ENCODE measurements at regions not wholly inside any gene's neighbourhood (a gene's known extent, or its start where the extent isn't known, plus 50 kb on each side); places are given as distances from the start of the nearest gene placed in this dataset.

GRCh38 chr3:64943866-64944265 lies 256.1 kb upstream of the ADAMTS9 start:
- no peak overlapping the region for H2AFZ ChIP-seq (ENCODE audit: control insufficient read depth, low read depth, low read length)
- no peaks in the 10 kb centered on the region for H3K27me3 ChIP-seq (replicated peaks in 1 of 2; ENCODE audit: control insufficient read depth in 2 of 2, insufficient read depth in 2 of 2, low read length in 1 of 2)
- no peaks in the 10 kb centered on the region for H3K9me3 ChIP-seq (replicated peaks; ENCODE audit: control insufficient read depth, insufficient read depth, low read length)
- intact Hi-C loops (cut with micrococcal nuclease; ENCODE audit: unreplicated experiment) (no loop called here), in situ Hi-C loops (cut with MboI) (no loop called here)
- H3K36me3 ChIP-seq (ENCODE audit: control insufficient read depth in 2 of 2, insufficient read depth in 2 of 2, low read length in 1 of 2) = no peaks in the 10 kb centered on the region
- ChIA-PET POLR2A (no interaction called here), RAD21 (ENCODE audit: unreplicated experiment) (no interaction called here), SMC1A (ENCODE audit: uncharacterized antibody, unreplicated experiment) (no interaction called here), CTCF (no interaction called here)
- no peaks in the 10 kb centered on the region for H3K4me1 ChIP-seq (ENCODE audit: control insufficient read depth, insufficient read depth, low read length)
- 20% methylated on average over 4 of the region's 4 CpGs for WGBS (ENCODE audit: insufficient coverage, insufficient replicate concordance, low lambda C conversion rate, missing lambda C conversion rate)
- H3K4me3 ChIP-seq = no peak overlapping the region
- H3K4me2 ChIP-seq (ENCODE audit: control insufficient read depth, insufficient read depth) = no peak overlapping the region
- H3K27ac ChIP-seq (ENCODE audit: control insufficient read depth, insufficient read depth) = no peak overlapping the region
- FAIRE-seq = no peak
- ATAC-seq = no peak
- H4K20me1 ChIP-seq (ENCODE audit: control insufficient read depth, insufficient read depth) = no peaks in the 10 kb centered on the region
- no peak for TF ChIP-seq SMAD1 (IDR thresholded peaks at IDR 0.05; ENCODE audit: low read depth, partially characterized antibody)
- TF ChIP-seq GABPA (IDR thresholded peaks at IDR 0.05; ENCODE audit: low read depth) = no peak
- TF ChIP-seq, protein P1, sequence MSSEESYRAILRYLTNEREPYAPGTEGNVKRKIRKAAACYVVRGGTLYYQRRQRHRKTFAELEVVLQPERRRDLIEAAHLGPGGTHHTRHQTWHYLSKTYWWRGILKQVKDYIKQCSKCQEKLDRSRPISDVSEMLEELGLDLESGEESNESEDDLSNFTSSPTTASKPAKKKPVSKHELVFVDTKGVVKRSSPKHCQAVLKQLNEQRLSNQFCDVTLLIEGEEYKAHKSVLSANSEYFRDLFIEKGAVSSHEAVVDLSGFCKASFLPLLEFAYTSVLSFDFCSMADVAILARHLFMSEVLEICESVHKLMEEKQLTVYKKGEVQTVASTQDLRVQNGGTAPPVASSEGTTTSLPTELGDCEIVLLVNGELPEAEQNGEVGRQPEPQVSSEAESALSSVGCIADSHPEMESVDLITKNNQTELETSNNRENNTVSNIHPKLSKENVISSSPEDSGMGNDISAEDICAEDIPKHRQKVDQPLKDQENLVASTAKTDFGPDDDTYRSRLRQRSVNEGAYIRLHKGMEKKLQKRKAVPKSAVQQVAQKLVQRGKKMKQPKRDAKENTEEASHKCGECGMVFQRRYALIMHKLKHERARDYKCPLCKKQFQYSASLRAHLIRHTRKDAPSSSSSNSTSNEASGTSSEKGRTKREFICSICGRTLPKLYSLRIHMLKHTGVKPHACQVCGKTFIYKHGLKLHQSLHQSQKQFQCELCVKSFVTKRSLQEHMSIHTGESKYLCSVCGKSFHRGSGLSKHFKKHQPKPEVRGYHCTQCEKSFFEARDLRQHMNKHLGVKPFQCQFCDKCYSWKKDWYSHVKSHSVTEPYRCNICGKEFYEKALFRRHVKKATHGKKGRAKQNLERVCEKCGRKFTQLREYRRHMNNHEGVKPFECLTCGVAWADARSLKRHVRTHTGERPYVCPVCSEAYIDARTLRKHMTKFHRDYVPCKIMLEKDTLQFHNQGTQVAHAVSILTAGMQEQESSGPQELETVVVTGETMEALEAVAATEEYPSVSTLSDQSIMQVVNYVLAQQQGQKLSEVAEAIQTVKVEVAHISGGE (CRISPR knock-in tag; IDR thresholded peaks at IDR 0.05) = no peak
- TF ChIP-seq ZNF384 (IDR thresholded peaks at IDR 0.05; ENCODE audit: borderline replicate concordance, low read depth, low read length) = no peak
- no peak for TF ChIP-seq CHD2 (IDR thresholded peaks at IDR 0.05; ENCODE audit: borderline replicate concordance, low read depth, low read length)
- TF ChIP-seq PAX5 (IDR thresholded peaks at IDR 0.05; ENCODE audit: borderline replicate concordance, low read depth, low read length) = no peak
- TF ChIP-seq, protein P2, sequence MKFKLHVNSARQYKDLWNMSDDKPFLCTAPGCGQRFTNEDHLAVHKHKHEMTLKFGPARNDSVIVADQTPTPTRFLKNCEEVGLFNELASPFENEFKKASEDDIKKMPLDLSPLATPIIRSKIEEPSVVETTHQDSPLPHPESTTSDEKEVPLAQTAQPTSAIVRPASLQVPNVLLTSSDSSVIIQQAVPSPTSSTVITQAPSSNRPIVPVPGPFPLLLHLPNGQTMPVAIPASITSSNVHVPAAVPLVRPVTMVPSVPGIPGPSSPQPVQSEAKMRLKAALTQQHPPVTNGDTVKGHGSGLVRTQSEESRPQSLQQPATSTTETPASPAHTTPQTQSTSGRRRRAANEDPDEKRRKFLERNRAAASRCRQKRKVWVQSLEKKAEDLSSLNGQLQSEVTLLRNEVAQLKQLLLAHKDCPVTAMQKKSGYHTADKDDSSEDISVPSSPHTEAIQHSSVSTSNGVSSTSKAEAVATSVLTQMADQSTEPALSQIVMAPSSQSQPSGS (IDR thresholded peaks at IDR 0.05; ENCODE audit: low read length) = no peak
- TF ChIP-seq NR2C2 (IDR thresholded peaks at IDR 0.05; ENCODE audit: borderline replicate concordance, control insufficient read depth, insufficient read length, low read depth) = no peak
- no peak for TF ChIP-seq RCOR1 (conservative IDR thresholded peaks at IDR 0.05; ENCODE audit: low read depth, low read length)
- no peaks in the 10 kb centered on the region for H3K79me2 ChIP-seq (ENCODE audit: control insufficient read depth, insufficient read depth, low read length)
- no peak overlapping the region for H3K9ac ChIP-seq (ENCODE audit: control insufficient read depth, insufficient read depth, low read length)
- no peak for DNase-seq (ENCODE audit: low read depth, low spot score)
- no TSS peak for BruUV-seq (replicated peaks)

Data from GM12878 (cell line).